Spleen (tissue), 11 donors: ENCODE measurements at regions not wholly inside any gene's neighbourhood (a gene's known extent, or its start where the extent isn't known, plus 50 kb on each side); places are given as distances from the start of the nearest gene placed in this dataset.

Experiments used
- DNase-seq: peaks from one replicate; pipeline ENCODE4 v3.0.0-alpha.2; 2020
- H3K27ac ChIP-seq, 8 donors: fragments of 200-600 bp; sonication (generic) in 7 of 8; 1 replicate in 4 of 8; 2 replicates in 4 of 8; pipeline versions ENCODE4 v1.5.0 to v1.8.0; 2016 to 2021; ENCODE audit warnings: inconsistent platforms in 4 of 8, mild to moderate bottlenecking in 4 of 8, moderate library complexity in 1 of 8
- H3K27me3 ChIP-seq, 7 donors: fragments of 200-600 bp; sonication (generic) in 6 of 7; replicated peaks in 1 of 7; 1 replicate in 4 of 7; 2 replicates in 3 of 7; pipeline versions ENCODE4 v1.5.0 to v1.8.0; 2016 to 2021; ENCODE audit warnings: inconsistent platforms in 3 of 7, mild to moderate bottlenecking in 1 of 7
- H3K36me3 ChIP-seq, 6 donors: fragments of 200-600 bp; sonication (generic) in 5 of 6; 1 replicate in 4 of 6; 2 replicates in 2 of 6; pipeline versions ENCODE4 v1.5.0 to v1.8.0; 2016 to 2021; ENCODE audit warnings: inconsistent platforms in 2 of 6
- H3K4me1 ChIP-seq, 6 donors: fragments of 200-600 bp; sonication (generic) in 5 of 6; 1 replicate in 3 of 6; 2 replicates in 3 of 6; pipeline versions ENCODE4 v1.5.0 to v1.8.0; 2016 to 2021; ENCODE audit warnings: inconsistent platforms in 3 of 6
- H3K4me3 ChIP-seq, 8 donors: fragments of 200-600 bp; sonication (generic) in 7 of 8; 1 replicate in 4 of 8; 2 replicates in 4 of 8; pipeline versions ENCODE4 v1.5.0 to v1.8.0; 2016 to 2021; ENCODE audit warnings: inconsistent platforms in 4 of 8, mild to moderate bottlenecking in 4 of 8, moderate library complexity in 2 of 8
- H3K9me3 ChIP-seq, 8 donors: fragments of 200-600 bp; sonication (generic) in 7 of 8; 1 replicate in 4 of 8; 2 replicates in 4 of 8; pipeline versions ENCODE4 v1.5.0 to v1.8.0; 2016 to 2021; ENCODE audit warnings: inconsistent platforms in 4 of 8
- POLR2A ChIP-seq, 3 donors: fragments of 450-650 bp; IDR thresholded peaks; one replicate each; pipeline ENCODE4 v1.5.1; 2017; ENCODE audit warnings: antibody characterized with exemption in 3 of 3, mild to moderate bottlenecking in 1 of 3
- POLR2AphosphoS5 ChIP-seq, 3 donors: sonication (generic); formaldehyde crosslinking; IDR thresholded peaks; one replicate each; pipeline ENCODE4 v1.5.1; 2017; ENCODE audit warnings: antibody characterized with exemption in 3 of 3
- WGBS, 5 donors: extraction: QIAGEN DNeasy Blood & Tissue Kit in 3 of 5; methylation state at CpG; one replicate each; pipeline versions ENCODE4 v1.1.5 to v1.1.7; 2013 to 2018; 5-methylcytosine and 5-hydroxymethylcytosine counted together
- intact Hi-C: fragments of 100-400 bp; cut with DNase I; formaldehyde crosslinking; loops from one replicate; pipeline ENCODE4 v1.15.0; 2023; ENCODE audit warnings: low total_unique reads
- TF ChIP-seq, protein P1 (sequence below), 11 experiments: fragments of 200-600 bp in 7 of 11; fragments of 450-650 bp in 4 of 11; sonication (generic) in 4 of 11; IDR thresholded peaks in 8 of 11; conservative IDR thresholded peaks in 3 of 11; 1 replicate in 7 of 11; 2 replicates in 4 of 11; pipeline versions ENCODE4 v1.4.0 to v1.8.0; 2016 to 2021; ENCODE audit warnings: antibody characterized with exemption in 11 of 11, inconsistent platforms in 4 of 11, mild to moderate bottlenecking in 1 of 11
- donor health status: healthy with polysubstance abuse.
- donor health status: DM: no; HTN: no; CAD: no; lungs with moderate emphysema.
- donor health status: DM: no; HTN: no; CAD: no.
- donor health status: Bipolar disorder and iron deficiency.
- donor health status: healthy.
- donor health status: DM: no; HTN: no; CAD: no.
- donor health status: DM: yes; HTN: yes; CAD: no.

DNA sequence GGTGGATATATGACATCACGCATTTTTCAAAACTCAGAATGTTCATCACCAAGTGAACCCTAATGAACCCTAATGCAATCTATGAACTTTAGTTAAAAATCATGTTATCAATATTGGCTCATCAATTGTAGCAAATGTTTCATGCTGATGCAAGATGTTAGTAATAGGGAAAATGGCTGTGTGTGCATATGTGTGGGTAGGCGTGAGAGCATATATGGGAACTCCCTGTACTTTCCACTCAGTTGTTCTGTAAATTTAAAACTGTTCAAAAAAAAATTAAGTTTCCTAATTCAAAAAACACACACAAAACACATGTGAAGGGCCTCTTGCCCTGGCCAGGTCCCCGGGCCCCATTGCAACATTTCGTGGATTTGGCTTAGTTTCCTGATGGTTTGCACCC, 89.7 kb upstream of the PROK2 start:
- intact Hi-C loops: loop anchor here (5.0 kb wide), 1 partner anchor 948 kb away; no protein-coding TSS in a partner anchor
- TF ChIP-seq POLR2AphosphoS5 (IDR thresholded peaks at IDR 0.05) (no peak), POLR2A (IDR thresholded peaks at IDR 0.05) (no peak)
- TF ChIP-seq, protein P1, sequence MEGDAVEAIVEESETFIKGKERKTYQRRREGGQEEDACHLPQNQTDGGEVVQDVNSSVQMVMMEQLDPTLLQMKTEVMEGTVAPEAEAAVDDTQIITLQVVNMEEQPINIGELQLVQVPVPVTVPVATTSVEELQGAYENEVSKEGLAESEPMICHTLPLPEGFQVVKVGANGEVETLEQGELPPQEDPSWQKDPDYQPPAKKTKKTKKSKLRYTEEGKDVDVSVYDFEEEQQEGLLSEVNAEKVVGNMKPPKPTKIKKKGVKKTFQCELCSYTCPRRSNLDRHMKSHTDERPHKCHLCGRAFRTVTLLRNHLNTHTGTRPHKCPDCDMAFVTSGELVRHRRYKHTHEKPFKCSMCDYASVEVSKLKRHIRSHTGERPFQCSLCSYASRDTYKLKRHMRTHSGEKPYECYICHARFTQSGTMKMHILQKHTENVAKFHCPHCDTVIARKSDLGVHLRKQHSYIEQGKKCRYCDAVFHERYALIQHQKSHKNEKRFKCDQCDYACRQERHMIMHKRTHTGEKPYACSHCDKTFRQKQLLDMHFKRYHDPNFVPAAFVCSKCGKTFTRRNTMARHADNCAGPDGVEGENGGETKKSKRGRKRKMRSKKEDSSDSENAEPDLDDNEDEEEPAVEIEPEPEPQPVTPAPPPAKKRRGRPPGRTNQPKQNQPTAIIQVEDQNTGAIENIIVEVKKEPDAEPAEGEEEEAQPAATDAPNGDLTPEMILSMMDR (IDR thresholded peaks at IDR 0.05 in 8 of 11, conservative IDR thresholded peaks at IDR 0.05 in 3 of 11): no peak
- H3K27ac ChIP-seq: no peak overlapping the region
- no peaks in the 10 kb centered on the region for H3K9me3 ChIP-seq
- no peaks in the 10 kb centered on the region for H3K36me3 ChIP-seq
- 56 to 78% (median 67%) methylated on average over 4 of the region's 4 CpGs for WGBS, 5 donors
- H3K4me3 ChIP-seq: no peak overlapping the region
- H3K4me1 ChIP-seq: peaks cover 8 to 33% (median 15%) of the 10 kb centered on the region in 6 donors
- peaks cover 0 to 29% (median 0%) of the 10 kb centered on the region in 7 donors for H3K27me3 ChIP-seq
- no peak for DNase-seq

DNA sequence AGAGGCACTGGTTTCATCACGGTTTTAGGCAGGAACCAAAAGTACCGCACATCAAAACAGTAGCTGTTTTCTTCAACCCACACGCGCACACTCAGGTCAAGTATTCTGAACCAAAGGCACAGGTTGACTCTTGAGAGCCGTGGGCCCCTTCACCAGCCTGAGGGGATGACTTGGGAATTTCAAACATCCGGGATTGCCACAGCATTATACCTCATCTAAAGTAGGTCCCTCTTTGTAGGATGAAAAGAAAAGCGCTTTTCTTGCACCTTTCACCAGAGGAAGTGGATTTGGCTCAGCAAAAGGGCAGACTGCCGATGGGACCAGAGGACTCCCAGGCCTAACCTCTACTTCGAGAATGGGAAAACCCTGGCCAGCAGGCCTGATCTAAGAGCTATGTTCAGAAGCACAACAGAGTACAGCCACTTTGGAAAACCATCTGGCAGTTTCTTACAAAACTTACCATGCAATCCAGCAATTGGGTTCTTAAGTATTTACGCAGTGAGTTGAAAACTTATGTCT, 88.2 kb upstream of the PROK2 start:
- no peak for TF ChIP-seq POLR2AphosphoS5 (IDR thresholded peaks at IDR 0.05)
- TF ChIP-seq, protein P1 (IDR thresholded peaks at IDR 0.05 in 8 of 11, conservative IDR thresholded peaks at IDR 0.05 in 3 of 11): no peak
- TF ChIP-seq POLR2A (IDR thresholded peaks at IDR 0.05): no peak
- no peaks in the 10 kb centered on the region for H3K36me3 ChIP-seq
- H3K4me3 ChIP-seq: no peak overlapping the region
- H3K27me3 ChIP-seq: peaks cover 0 to 14% (median 0%) of the 10 kb centered on the region in 7 donors
- intact Hi-C loops: loop anchor here (5.0 kb wide), 1 partner anchor 949 kb away; no protein-coding TSS in a partner anchor
- H3K9me3 ChIP-seq: no peaks in the 10 kb centered on the region
- H3K4me1 ChIP-seq: peaks cover 8 to 33% (median 15%) of the 10 kb centered on the region in 6 donors
- no peak overlapping the region for H3K27ac ChIP-seq
- WGBS, 5 donors: 65 to 78% (median 71%) methylated on average over 9 to 10 of the region's 10 CpGs
- DNase-seq: no peak

DNA sequence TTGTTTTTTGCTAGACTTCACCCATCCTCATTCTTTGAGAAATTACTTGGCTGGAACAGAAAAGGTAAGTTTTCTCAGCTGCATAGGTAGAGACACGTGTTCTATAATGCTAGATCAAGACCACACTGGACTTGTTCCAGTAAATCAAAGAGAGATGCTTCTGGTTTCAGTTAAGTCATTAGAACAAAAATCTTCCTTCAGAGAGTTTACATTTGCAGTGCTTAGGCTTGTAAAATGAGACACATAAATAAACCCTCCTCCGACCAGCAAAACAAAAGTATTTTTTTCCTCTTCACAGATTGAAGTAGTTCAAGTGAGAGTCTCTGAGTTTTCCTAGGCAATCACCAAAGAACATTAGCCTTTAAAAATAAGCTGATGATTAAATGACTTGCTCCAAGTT, 87.3 kb upstream of the PROK2 start:
- Histone ChIP-seq H3K4me3 (no peak overlapping the region), H3K27ac (no peak overlapping the region), H3K27me3 (peaks cover 0 to 6% (median 0%) of the 10 kb centered on the region in 7 donors), H3K9me3 (no peaks in the 10 kb centered on the region), H3K36me3 (no peaks in the 10 kb centered on the region), H3K4me1 (peaks cover 8 to 33% (median 15%) of the 10 kb centered on the region in 6 donors)
- no peak for DNase-seq
- 34 to 43% (median 42%) methylated on average over 2 of the region's 2 CpGs for whole genome bisulfite sequencing, 5 donors
- intact Hi-C loops: loop anchor here (5.0 kb wide), 1 partner anchor 950 kb away; no protein-coding TSS in a partner anchor
- TF ChIP-seq POLR2A (IDR thresholded peaks at IDR 0.05): no peak
- TF ChIP-seq POLR2AphosphoS5 (IDR thresholded peaks at IDR 0.05): no peak
- TF ChIP-seq, protein P1 (IDR thresholded peaks at IDR 0.05 in 8 of 11, conservative IDR thresholded peaks at IDR 0.05 in 3 of 11): no peak

DNA sequence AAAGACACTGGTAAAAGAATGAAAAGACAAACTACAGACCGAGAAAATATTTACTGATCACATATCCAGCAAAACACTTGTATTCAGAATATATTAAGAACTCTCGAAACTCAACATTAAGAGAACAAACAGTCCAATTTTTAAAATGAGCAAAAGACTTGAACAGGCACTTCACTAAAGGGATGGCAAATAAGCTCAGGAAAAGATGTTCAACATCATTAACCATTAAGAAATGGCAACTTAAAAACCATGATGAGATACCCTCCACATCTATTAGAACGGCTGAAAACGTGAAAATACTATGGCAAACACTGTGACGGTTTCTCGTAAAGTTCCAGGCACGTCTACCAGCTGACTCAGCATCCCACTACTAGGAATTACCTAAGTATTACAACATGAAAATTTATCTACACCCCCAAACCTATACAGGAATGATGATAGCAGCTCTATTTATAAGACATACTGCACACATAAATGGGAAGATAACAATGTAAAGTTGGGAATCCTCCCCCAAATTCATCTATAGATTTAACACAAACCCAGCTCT, 86.1 kb upstream of the PROK2 start:
- H3K27ac ChIP-seq: no peak overlapping the region
- H3K27me3 ChIP-seq: no peaks in the 10 kb centered on the region
- DNase-seq: no peak
- 87 to 95% (median 92%) methylated on average over 7 of the region's 7 CpGs for WGBS, 5 donors
- peaks cover 8 to 28% (median 14%) of the 10 kb centered on the region in 6 donors for H3K4me1 ChIP-seq
- TF ChIP-seq, protein P1 (IDR thresholded peaks at IDR 0.05 in 8 of 11, conservative IDR thresholded peaks at IDR 0.05 in 3 of 11): no peak
- no peaks in the 10 kb centered on the region for H3K36me3 ChIP-seq
- intact Hi-C loops: loop anchor here (5.0 kb wide), 1 partner anchor 951 kb away; no protein-coding TSS in a partner anchor
- no peaks in the 10 kb centered on the region for H3K9me3 ChIP-seq
- H3K4me3 ChIP-seq: no peak overlapping the region
